DOHH2 (cell line): ENCODE measurements at regions not wholly inside any gene's neighbourhood (a gene's known extent, or its start where the extent isn't known, plus 50 kb on each side); places are given as distances from the start of the nearest gene placed in this dataset.

Source experiments
- EZH2phosphoT487 ChIP-seq: fragments of 200-600 bp; sonication (generic); IDR thresholded peaks from 2 replicates; pipeline ENCODE4 v1.6.1; 2017; ENCODE audit warnings: borderline replicate concordance, mild to moderate bottlenecking, antibody characterized with exemption, low read length, moderate library complexity, mixed read lengths
- TF ChIP-seq, protein P1 (sequence below): fragments of 200-600 bp; sonication (generic); IDR thresholded peaks from one replicate; pipeline ENCODE4 v1.5.1; 2014; ENCODE audit warnings: antibody characterized with exemption, mild to moderate bottlenecking, low read depth, low read length; ENCODE audit not compliant: poor library complexity, severe bottlenecking

DNA sequence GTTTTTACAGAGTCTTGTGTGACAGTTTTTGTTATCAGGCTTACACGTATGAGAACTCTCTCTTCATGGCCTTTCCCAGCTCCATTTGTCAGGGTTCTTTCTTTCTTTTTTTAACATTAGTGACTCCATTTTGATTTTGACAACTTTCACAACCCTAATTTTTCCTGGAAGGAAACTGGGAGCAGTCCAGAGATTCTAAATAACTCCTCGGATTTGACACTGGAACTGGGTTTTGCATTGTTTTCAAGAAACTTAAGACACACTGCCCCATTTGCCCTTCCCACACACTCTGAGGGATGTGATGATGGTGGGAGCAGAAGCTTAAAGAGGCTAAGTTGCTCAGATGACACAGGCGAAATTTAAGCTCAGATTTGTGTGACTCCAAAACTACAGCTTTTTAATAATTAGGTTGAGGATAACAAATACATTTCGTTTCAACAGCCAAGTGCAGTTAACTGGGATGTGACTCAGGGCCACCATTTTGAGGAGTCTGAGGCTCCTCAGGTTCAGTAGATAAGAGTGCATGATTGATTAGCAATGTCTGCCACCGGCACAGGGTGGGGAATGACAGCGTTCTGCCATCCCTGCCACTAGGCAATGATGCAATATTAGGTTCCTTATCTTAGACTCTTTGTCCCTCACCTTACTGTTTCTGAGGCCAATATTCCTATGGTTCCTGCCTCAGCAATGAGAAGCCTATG, 95.1 kb upstream of the ATP1A1 start:
- TF ChIP-seq, protein P1, sequence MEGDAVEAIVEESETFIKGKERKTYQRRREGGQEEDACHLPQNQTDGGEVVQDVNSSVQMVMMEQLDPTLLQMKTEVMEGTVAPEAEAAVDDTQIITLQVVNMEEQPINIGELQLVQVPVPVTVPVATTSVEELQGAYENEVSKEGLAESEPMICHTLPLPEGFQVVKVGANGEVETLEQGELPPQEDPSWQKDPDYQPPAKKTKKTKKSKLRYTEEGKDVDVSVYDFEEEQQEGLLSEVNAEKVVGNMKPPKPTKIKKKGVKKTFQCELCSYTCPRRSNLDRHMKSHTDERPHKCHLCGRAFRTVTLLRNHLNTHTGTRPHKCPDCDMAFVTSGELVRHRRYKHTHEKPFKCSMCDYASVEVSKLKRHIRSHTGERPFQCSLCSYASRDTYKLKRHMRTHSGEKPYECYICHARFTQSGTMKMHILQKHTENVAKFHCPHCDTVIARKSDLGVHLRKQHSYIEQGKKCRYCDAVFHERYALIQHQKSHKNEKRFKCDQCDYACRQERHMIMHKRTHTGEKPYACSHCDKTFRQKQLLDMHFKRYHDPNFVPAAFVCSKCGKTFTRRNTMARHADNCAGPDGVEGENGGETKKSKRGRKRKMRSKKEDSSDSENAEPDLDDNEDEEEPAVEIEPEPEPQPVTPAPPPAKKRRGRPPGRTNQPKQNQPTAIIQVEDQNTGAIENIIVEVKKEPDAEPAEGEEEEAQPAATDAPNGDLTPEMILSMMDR = no peak
- TF ChIP-seq EZH2phosphoT487 = no peak
